SK-MEL-5 (cell line): ENCODE measurements at regions not wholly inside any gene's neighbourhood (a gene's known extent, or its start where the extent isn't known, plus 50 kb on each side); places are given as distances from the start of the nearest gene placed in this dataset.
A peak's percentile ranks its signal among the peaks of the same experiment; 100 is the strongest.
"Not testable (repeated sequence)": the region's sequence is repeated elsewhere in the genome, so short reads cannot be mapped to it uniquely, and the experiment has no call there.

Source experiments
- DNase-seq: peaks from one replicate; pipeline ENCODE4 v3.0.0-alpha.2; 2016; ENCODE audit warnings: low read depth, low spot score
- in situ Hi-C: cut with HindIII; loops from 2 replicates; pipeline ENCODE4 v1.10.0; 2016; ENCODE audit warnings: low sequenced_read_pairs, high pct_unique_total_duplicates, low pct_unique_long_range_greater_than_20kb

- in situ Hi-C loops, result no loop called here
Measured at GRCh38 chr7:25069900-25070443, 55.1 kb downstream of the CYCS start.

GRCh38 chr7:25068502-25069213 lies 56.4 kb downstream of the CYCS start:
- DNase-seq, result no peak
- in situ Hi-C loops, result no loop called here

More at GRCh38 chr7:25069900-25070443, 55.1 kb downstream of the CYCS start:
- peak; percentile 93 for DNase-seq

GRCh38 chr7:25067726-25068501 lies 57.1 kb downstream of the CYCS start:
- in situ Hi-C loops, result no loop called here
- DNase-seq, result no peak

GRCh38 chr7:25066253-25066652 lies 58.8 kb downstream of the CYCS start:
- in situ Hi-C loops, result no loop called here
- DNase-seq, result no peak

- in situ Hi-C loops, result no loop called here
- DNase-seq, result no peak
Measured at GRCh38 chr7:25062380-25062779, 62.7 kb downstream of the CYCS start.

- no peak for DNase-seq
- in situ Hi-C loops, result no loop called here
Measured at GRCh38 chr7:25060487-25061055, 64.5 kb downstream of the CYCS start.

- DNase-seq, result no peak
- in situ Hi-C loops, result no loop called here
Measured at GRCh38 chr7:25059576-25059975, 65.5 kb downstream of the CYCS start.

- in situ Hi-C loops, result no loop called here
- no peak for DNase-seq
Measured at GRCh38 chr7:25056368-25056767, 68.7 kb downstream of the CYCS start.

GRCh38 chr7:25055520-25056220 lies 69.4 kb downstream of the CYCS start:
- in situ Hi-C loops, result no loop called here
- DNase-seq, result no peak

- DNase-seq, result no peak
- in situ Hi-C loops, result no loop called here
Measured at GRCh38 chr7:25054819-25055519, 70.1 kb downstream of the CYCS start.

GRCh38 chr7:25050223-25050622 lies 70.2 kb upstream of the OSBPL3 start:
- in situ Hi-C loops, result no loop called here
- DNase-seq, result no peak

- in situ Hi-C loops, result no loop called here
- no peak for DNase-seq
Measured at GRCh38 chr7:25048444-25048834, 68.5 kb upstream of the OSBPL3 start.

- in situ Hi-C loops, DNase-seq: not testable (repeated sequence)
Measured at GRCh38 chr7:25047571-25048443, 67.8 kb upstream of the OSBPL3 start.

GRCh38 chr7:25037325-25037724 lies 57.3 kb upstream of the OSBPL3 start:
- DNase-seq, result no peak
- in situ Hi-C loops, result no loop called here

- no peak for DNase-seq
- in situ Hi-C loops, result no loop called here
Measured at GRCh38 chr7:25035274-25035673, 55.3 kb upstream of the OSBPL3 start.

- in situ Hi-C loops, result no loop called here
- DNase-seq, result no peak
Measured at GRCh38 chr7:25034136-25034535, 54.2 kb upstream of the OSBPL3 start.
